MM.1S (cell line): ENCODE measurements at regions not wholly inside any gene's neighbourhood (a gene's known extent, or its start where the extent isn't known, plus 50 kb on each side); places are given as distances from the start of the nearest gene placed in this dataset.

Source experiments
- DNase-seq: peaks from one replicate; pipeline ENCODE4 v3.0.0-alpha.2; 2015
- H2AFZ ChIP-seq: fragments of 300-600 bp; sonication (generic); 2 replicates; pipeline ENCODE4 v1.6.0; 2016; ENCODE audit warnings: antibody characterized with exemption, low read length
- H3F3A ChIP-seq: fragments of 300-600 bp; sonication (generic); 2 replicates; pipeline ENCODE4 v1.6.1; 2016; ENCODE audit warnings: mild to moderate bottlenecking, antibody characterized with exemption, low read length, moderate library complexity, mixed read lengths; ENCODE audit not compliant: insufficient read depth
- H3K27ac ChIP-seq: fragments of 300-600 bp; sonication (generic); 2 replicates; pipeline ENCODE4 v1.5.1; 2016; ENCODE audit warnings: mild to moderate bottlenecking, low read length
- H3K27me3 ChIP-seq: fragments of 300-600 bp; sonication (generic); replicated peaks from 2 replicates; pipeline ENCODE4 v1.6.0; 2016; ENCODE audit warnings: low read length; ENCODE audit not compliant: insufficient read depth
- H3K36me3 ChIP-seq: fragments of 300-600 bp; sonication (generic); replicated peaks from 2 replicates; pipeline ENCODE4 v1.6.1; 2016; ENCODE audit warnings: mild to moderate bottlenecking, low read length, mixed read lengths; ENCODE audit not compliant: insufficient read depth
- H3K4me1 ChIP-seq: fragments of 300-600 bp; sonication (generic); 2 replicates; pipeline ENCODE4 v1.6.1; 2016; ENCODE audit warnings: low read length, mixed read lengths
- H3K4me2 ChIP-seq: fragments of 300-600 bp; sonication (generic); 2 replicates; pipeline ENCODE4 v1.6.0; 2016; ENCODE audit warnings: low read depth, low read length
- H3K4me3 ChIP-seq: fragments of 300-600 bp; sonication (generic); 2 replicates; pipeline ENCODE4 v1.5.1; 2016; ENCODE audit warnings: low read length, mixed read lengths
- H3K79me2 ChIP-seq: fragments of 300-600 bp; sonication (generic); 2 replicates; pipeline ENCODE4 v1.6.1; 2016; ENCODE audit warnings: mixed run types, low read length, mixed read lengths
- H3K9ac ChIP-seq: fragments of 300-600 bp; sonication (generic); 2 replicates; pipeline ENCODE4 v1.6.1; 2016; ENCODE audit warnings: low read length, mixed read lengths
- H3K9me2 ChIP-seq: fragments of 300-600 bp; sonication (generic); replicated peaks from 2 replicates; pipeline ENCODE4 v1.6.1; 2016; ENCODE audit warnings: mild to moderate bottlenecking, low read length, mixed read lengths; ENCODE audit not compliant: insufficient read depth
- H3K9me3 ChIP-seq: fragments of 300-600 bp; sonication (generic); replicated peaks from 2 replicates; pipeline ENCODE4 v1.6.1; 2016; ENCODE audit warnings: mild to moderate bottlenecking, low read length, mixed read lengths; ENCODE audit not compliant: insufficient read depth
- H4K20me1 ChIP-seq: fragments of 300-600 bp; sonication (generic); 2 replicates; pipeline ENCODE4 v1.6.1; 2016; ENCODE audit warnings: mild to moderate bottlenecking, low read length, moderate library complexity, mixed read lengths; ENCODE audit not compliant: insufficient read depth
- CTCF ChIP-seq: fragments of 300-600 bp; sonication (generic); IDR thresholded peaks from 2 replicates; pipeline ENCODE4 v1.5.1; 2016; ENCODE audit warnings: antibody characterized with exemption, low read length, mixed read lengths
- EZH2 ChIP-seq: fragments of 300-600 bp; sonication (generic); optimal IDR thresholded peaks from 2 replicates; pipeline ENCODE3; 2017; ENCODE audit warnings: low read depth, mild to moderate bottlenecking, antibody characterized with exemption, low read length, mixed read lengths
- EZH2phosphoT487 ChIP-seq: fragments of 300-600 bp; sonication (generic); IDR thresholded peaks from 2 replicates; pipeline ENCODE4 v1.6.1; 2018; ENCODE audit warnings: antibody characterized with exemption, low read length

DNA sequence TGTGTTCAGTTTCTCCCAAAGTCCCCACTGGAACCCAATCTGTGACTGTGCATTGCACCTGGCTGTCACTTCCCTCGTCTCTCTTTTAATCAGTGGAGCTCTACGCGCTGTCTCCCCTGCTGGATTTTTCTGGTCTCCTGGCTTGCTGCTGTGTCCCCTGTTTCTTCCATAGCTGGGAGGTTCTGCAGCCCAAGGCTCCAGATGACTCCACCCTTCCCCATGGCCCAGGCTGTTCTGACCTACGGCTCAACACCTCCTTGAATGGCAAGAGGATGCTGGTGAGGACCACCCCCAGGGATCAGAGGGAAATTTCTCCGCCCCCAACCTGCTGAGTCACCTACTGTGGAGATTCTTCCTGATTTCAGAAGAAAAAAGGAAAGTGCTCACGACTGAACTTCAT is 961.4 kb upstream of the ZNF722 start:
- H3K9me3 ChIP-seq: no peaks in the 10 kb centered on the region
- no peak overlapping the region for H3K4me2 ChIP-seq
- no peak overlapping the region for H2AFZ ChIP-seq
- no peaks in the 10 kb centered on the region for H3K27me3 ChIP-seq
- H4K20me1 ChIP-seq: no peaks in the 10 kb centered on the region
- no peak overlapping the region for H3K9ac ChIP-seq
- H3K4me1 ChIP-seq: no peaks in the 10 kb centered on the region
- H3K79me2 ChIP-seq: no peaks in the 10 kb centered on the region
- no peaks in the 10 kb centered on the region for H3K36me3 ChIP-seq
- TF ChIP-seq EZH2 (no peak), CTCF (no peak), EZH2phosphoT487 (no peak)
- H3K4me3 ChIP-seq: no peak overlapping the region
- H3K9me2 ChIP-seq: no peaks in the 10 kb centered on the region
- H3K27ac ChIP-seq: no peak overlapping the region
- H3F3A ChIP-seq: no peaks in the 10 kb centered on the region
- no peak for DNase-seq

DNA sequence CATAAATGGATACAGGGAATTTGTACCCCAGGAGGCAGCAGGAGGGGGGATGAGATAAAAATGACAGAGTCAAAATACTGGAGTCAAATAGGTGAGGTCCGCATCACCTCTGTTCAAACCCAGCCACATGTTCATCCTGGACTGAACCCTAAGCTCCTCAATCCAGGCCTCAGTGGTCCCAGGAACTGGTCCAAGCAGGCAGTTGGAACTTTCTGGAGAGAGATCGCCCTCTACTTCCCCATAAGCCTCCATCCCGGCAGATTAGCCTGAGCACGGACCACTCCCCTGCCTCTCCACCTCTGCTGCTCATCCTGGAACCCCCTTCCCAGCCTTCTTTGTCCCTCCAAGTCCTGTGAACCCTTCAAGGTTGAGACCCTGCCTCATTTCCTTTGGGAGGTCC is 959.7 kb upstream of the ZNF722 start:
- no peak for DNase-seq
- H3K9ac ChIP-seq: no peak overlapping the region
- no peaks in the 10 kb centered on the region for H3K9me2 ChIP-seq
- no peaks in the 10 kb centered on the region for H3F3A ChIP-seq
- TF ChIP-seq EZH2phosphoT487: no peak
- no peak for TF ChIP-seq EZH2
- no peak for TF ChIP-seq CTCF
- no peaks in the 10 kb centered on the region for H4K20me1 ChIP-seq
- H3K79me2 ChIP-seq: no peaks in the 10 kb centered on the region
- no peaks in the 10 kb centered on the region for H3K36me3 ChIP-seq
- no peak overlapping the region for H3K4me3 ChIP-seq
- H3K27me3 ChIP-seq: no peaks in the 10 kb centered on the region
- H3K27ac ChIP-seq: no peak overlapping the region
- no peak overlapping the region for H2AFZ ChIP-seq
- no peaks in the 10 kb centered on the region for H3K9me3 ChIP-seq
- H3K4me1 ChIP-seq: no peaks in the 10 kb centered on the region
- no peak overlapping the region for H3K4me2 ChIP-seq

DNA sequence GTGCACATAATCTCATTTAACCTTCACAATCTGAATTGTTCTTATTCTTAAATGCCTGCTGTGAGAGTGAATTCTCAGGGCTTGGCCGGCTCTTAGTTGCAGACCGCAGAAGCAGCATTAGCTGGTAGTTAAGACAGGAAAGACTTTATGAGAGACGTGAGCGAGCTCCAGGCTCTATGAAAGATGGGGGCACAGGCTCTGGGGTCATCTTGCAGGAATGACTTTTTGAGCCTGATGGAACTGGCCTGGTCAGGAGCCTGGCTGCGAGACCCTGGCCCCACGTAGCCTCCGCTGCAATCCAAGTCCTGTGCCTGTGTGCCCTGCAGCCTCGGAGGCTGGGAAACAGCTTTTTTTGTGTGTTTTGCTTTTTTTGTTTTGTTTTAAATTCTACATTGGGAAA is 958.8 kb upstream of the ZNF722 start:
- H3K27ac ChIP-seq: no peak overlapping the region
- no peaks in the 10 kb centered on the region for H3K9me2 ChIP-seq
- H3K9ac ChIP-seq: no peak overlapping the region
- no peaks in the 10 kb centered on the region for H3K4me1 ChIP-seq
- TF ChIP-seq EZH2phosphoT487 (no peak), EZH2 (no peak), CTCF (no peak)
- H3K9me3 ChIP-seq: no peaks in the 10 kb centered on the region
- no peak overlapping the region for H3K4me2 ChIP-seq
- no peak overlapping the region for H2AFZ ChIP-seq
- no peaks in the 10 kb centered on the region for H3K36me3 ChIP-seq
- DNase-seq: no peak
- no peak overlapping the region for H3K4me3 ChIP-seq
- H4K20me1 ChIP-seq: no peaks in the 10 kb centered on the region
- H3K27me3 ChIP-seq: no peaks in the 10 kb centered on the region
- no peaks in the 10 kb centered on the region for H3K79me2 ChIP-seq
- H3F3A ChIP-seq: no peaks in the 10 kb centered on the region

GRCh38 chr7:63040336-63040735 is 958.3 kb upstream of the ZNF722 start:
- no peak overlapping the region for H3K4me2 ChIP-seq
- no peaks in the 10 kb centered on the region for H3K27me3 ChIP-seq
- TF ChIP-seq EZH2 (no peak), CTCF (no peak), EZH2phosphoT487 (no peak)
- H3K9me3 ChIP-seq: no peaks in the 10 kb centered on the region
- H3K4me3 ChIP-seq: no peak overlapping the region
- H3K4me1 ChIP-seq: no peaks in the 10 kb centered on the region
- no peaks in the 10 kb centered on the region for H4K20me1 ChIP-seq
- no peak overlapping the region for H2AFZ ChIP-seq
- no peak overlapping the region for H3K9ac ChIP-seq
- no peaks in the 10 kb centered on the region for H3F3A ChIP-seq
- DNase-seq: no peak
- no peak overlapping the region for H3K27ac ChIP-seq
- H3K9me2 ChIP-seq: no peaks in the 10 kb centered on the region
- no peaks in the 10 kb centered on the region for H3K36me3 ChIP-seq
- no peaks in the 10 kb centered on the region for H3K79me2 ChIP-seq
